ENCODE measurements at regions not wholly inside any gene's neighbourhood (a gene's known extent, or its start where the extent isn't known, plus 50 kb on each side); places are given as distances from the start of the nearest gene placed in this dataset.

DNA sequence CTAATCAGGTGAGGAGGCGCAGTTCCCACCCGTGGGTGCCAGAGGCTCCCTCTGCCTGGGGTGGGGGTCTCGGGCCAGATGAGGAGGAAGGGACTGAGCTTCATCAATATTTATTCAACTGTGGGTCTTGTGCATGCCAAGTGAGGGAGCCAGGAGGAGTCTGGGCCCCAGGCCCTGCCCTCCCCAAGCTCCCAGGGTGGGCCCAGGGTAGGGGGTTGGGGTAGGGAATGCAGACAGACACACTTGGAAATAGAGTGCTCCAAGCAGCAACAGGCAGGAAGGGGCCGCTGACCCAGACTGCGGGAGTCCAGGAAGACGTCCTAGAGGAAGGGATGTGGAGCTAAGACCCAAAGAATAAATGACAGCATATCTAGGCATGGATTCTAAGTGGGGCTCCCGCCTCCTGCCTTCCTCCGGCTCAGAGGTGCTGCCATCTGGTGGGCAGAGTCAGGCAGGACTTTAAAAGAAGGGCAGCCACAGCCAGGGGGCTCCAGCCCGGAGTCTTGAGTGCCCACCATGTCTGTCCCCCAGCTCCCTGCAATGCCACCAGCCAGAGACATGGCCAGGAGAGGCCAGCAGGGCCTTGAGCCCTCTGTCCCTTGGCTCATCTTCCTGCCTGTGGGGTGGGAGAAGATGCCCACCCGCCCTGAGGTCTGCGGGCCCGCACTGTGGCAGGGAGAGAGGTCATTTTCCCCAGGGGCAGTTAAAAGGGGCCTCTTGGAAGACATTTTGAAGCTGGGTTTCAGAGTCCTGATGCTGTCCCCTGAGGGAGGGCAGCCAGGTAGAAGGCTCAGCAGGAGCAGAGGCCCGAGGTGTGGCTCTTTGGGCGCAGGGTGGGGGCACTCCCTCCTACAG, 70.1 kb downstream of the PHETA1 start (continued):
- TF ChIP-seq, protein P1, sequence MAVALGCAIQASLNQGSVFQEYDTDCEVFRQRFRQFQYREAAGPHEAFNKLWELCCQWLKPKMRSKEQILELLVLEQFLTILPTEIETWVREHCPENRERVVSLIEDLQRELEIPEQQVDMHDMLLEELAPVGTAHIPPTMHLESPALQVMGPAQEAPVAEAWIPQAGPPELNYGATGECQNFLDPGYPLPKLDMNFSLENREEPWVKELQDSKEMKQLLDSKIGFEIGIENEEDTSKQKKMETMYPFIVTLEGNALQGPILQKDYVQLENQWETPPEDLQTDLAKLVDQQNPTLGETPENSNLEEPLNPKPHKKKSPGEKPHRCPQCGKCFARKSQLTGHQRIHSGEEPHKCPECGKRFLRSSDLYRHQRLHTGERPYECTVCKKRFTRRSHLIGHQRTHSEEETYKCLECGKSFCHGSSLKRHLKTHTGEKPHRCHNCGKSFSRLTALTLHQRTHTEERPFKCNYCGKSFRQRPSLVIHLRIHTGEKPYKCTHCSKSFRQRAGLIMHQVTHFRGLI (tag by site-specific recombination; IDR thresholded peaks at IDR 0.05), result no peak
- TF ChIP-seq ZSCAN30 (tag by site-specific recombination; IDR thresholded peaks at IDR 0.05), result no peak
- TF ChIP-seq SCRT2 (tag by site-specific recombination; IDR thresholded peaks at IDR 0.05), result peak; percentile 16; the same call in 1 of the 2 replicates
- TF ChIP-seq SCRT1 (tag by site-specific recombination; IDR thresholded peaks at IDR 0.05; ENCODE audit: borderline replicate concordance), result no peak
- TF ChIP-seq ZNF10 (tag by site-specific recombination; IDR thresholded peaks at IDR 0.05), result peak; percentile 62
- no peak for TF ChIP-seq ZNF423 (tag by site-specific recombination; IDR thresholded peaks at IDR 0.05)

DNA sequence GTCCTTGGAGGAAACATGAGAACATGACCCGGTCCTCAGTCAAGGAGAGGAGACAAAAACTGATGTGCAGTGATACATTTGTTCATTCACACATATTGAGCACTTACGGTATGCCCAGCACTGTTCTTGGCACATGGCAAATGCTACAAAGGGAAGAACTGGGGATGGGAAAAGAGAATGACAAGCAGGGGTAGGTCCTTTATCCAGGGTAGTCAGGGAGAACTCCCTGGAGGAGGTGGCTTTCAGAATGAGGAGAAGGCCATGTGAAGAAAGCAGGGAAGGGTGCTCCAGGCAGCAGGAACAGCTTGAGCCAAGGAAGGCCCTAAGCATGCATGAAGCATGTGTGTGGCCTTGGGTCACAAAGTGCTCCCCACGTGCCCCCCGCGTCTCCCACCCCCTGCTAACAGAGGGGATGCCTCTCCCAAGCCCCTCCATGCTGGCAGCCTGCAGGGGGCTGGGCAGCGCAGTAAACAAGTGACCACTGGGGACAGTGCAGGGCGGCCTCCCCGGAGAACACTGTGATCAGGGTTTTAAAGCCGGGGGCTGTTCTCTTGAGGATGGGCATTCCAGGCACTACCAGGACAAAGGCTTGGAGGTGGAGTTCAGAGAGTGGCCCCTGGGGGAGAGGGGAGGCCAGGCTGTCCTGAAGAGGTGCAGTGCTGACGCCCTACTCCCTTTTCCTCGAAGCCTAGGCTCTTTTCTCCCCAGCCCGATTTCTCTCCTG, 71.0 kb downstream of the PHETA1 start:
- TF ChIP-seq, protein P2, sequence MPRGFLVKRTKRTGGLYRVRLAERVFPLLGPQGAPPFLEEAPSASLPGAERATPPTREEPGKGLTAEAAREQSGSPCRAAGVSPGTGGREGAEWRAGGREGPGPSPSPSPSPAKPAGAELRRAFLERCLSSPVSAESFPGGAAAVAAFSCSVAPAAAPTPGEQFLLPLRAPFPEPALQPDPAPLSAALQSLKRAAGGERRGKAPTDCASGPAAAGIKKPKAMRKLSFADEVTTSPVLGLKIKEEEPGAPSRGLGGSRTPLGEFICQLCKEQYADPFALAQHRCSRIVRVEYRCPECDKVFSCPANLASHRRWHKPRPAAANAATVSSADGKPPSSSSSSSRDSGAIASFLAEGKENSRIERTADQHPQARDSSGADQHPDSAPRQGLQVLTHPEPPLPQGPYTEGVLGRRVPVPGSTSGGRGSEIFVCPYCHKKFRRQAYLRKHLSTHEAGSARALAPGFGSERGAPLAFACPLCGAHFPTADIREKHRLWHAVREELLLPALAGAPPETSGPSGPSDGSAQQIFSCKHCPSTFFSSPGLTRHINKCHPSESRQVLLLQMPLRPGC (tag by site-specific recombination; IDR thresholded peaks at IDR 0.05), result no peak
- TF ChIP-seq, protein P3, sequence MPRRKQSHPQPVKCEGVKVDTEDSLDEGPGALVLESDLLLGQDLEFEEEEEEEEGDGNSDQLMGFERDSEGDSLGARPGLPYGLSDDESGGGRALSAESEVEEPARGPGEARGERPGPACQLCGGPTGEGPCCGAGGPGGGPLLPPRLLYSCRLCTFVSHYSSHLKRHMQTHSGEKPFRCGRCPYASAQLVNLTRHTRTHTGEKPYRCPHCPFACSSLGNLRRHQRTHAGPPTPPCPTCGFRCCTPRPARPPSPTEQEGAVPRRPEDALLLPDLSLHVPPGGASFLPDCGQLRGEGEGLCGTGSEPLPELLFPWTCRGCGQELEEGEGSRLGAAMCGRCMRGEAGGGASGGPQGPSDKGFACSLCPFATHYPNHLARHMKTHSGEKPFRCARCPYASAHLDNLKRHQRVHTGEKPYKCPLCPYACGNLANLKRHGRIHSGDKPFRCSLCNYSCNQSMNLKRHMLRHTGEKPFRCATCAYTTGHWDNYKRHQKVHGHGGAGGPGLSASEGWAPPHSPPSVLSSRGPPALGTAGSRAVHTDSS (tag by site-specific recombination; IDR thresholded peaks at IDR 0.05), result no peak
- TF ChIP-seq, protein P4, sequence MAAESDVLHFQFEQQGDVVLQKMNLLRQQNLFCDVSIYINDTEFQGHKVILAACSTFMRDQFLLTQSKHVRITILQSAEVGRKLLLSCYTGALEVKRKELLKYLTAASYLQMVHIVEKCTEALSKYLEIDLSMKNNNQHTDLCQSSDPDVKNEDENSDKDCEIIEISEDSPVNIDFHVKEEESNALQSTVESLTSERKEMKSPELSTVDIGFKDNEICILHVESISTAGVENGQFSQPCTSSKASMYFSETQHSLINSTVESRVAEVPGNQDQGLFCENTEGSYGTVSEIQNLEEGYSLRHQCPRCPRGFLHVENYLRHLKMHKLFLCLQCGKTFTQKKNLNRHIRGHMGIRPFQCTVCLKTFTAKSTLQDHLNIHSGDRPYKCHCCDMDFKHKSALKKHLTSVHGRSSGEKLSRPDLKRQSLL (tag by site-specific recombination; IDR thresholded peaks at IDR 0.05), result no peak
- TF ChIP-seq ZNF302 (tag by site-specific recombination; IDR thresholded peaks at IDR 0.05; ENCODE audit: low read depth) (no peak), SP2 (tag by site-specific recombination; IDR thresholded peaks at IDR 0.05) (no peak), SP3 (tag by site-specific recombination; IDR thresholded peaks at IDR 0.05) (no peak), YY1 (tag by site-specific recombination; IDR thresholded peaks at IDR 0.05) (no peak), ZNF624 (tag by site-specific recombination; IDR thresholded peaks at IDR 0.05) (no peak), ZNF623 (tag by site-specific recombination; IDR thresholded peaks at IDR 0.05) (no peak)
- TF ChIP-seq, protein P5, sequence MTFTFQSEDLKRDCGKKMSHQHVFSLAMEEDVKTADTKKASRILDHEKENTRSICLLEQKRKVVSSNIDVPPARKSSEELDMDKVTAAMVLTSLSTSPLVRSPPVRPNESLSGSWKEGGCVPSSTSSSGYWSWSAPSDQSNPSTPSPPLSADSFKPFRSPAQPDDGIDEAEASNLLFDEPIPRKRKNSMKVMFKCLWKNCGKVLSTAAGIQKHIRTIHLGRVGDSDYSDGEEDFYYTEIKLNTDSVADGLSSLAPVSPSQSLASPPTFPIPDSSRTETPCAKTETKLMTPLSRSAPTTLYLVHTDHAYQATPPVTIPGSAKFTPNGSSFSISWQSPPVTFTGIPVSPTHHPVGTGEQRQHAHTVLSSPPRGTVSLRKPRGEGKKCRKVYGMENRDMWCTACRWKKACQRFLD (tag by site-specific recombination; IDR thresholded peaks at IDR 0.05), result no peak
- H3K4me1 ChIP-seq (ENCODE audit: control insufficient read depth, insufficient read depth, low read length), result no peaks in the 10 kb centered on the region
- no peak overlapping the region for H3K27ac ChIP-seq (ENCODE audit: extremely low read depth, low read depth, low read length)
- H3K9me3 ChIP-seq (ENCODE audit: control insufficient read depth, insufficient read depth, low read depth, low read length), result no peaks in the 10 kb centered on the region
- CTCF ChIA-PET, result interaction anchor here (0.6 to 8.3 kb wide), 30 partner anchors 8 to 403 kb away, joined by 3 to 105 read pairs (median 4); no protein-coding TSS in a partner anchor
- POLR2A ChIA-PET, result no interaction called here
- H3K36me3 ChIP-seq (ENCODE audit: control insufficient read depth in 2 of 2, insufficient read depth in 1 of 2, low read length in 2 of 2), result no peaks in the 10 kb centered on the region
- H3K4me3 ChIP-seq (ENCODE audit: low read depth, low read length), result no peak overlapping the region

Measured in HEK293 (cell line).